ENCODE measurements at regions not wholly inside any gene's neighbourhood (a gene's known extent, or its start where the extent isn't known, plus 50 kb on each side); places are given as distances from the start of the nearest gene placed in this dataset.

DNA sequence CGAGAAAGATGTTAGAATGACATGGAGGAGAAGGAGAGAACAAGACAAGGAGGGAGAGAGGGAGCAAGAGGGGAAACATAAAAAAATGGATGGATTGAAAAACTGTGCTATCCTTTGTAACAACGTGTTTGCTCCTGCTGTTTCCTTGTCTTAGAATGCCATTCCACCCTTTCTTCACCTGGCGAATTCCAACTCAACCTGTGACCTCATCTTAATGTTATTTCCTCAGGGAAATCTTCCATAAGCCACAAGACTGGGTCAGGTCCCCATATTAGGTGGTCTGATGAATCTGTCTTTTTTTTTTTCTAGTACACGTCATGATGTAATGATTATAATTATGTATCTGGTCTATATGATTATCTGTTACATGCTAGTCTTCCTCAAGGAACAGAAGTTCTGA is 195.0 kb upstream of the MAF start:
- ATAC-seq, result no peak
- TF ChIP-seq, protein P1, sequence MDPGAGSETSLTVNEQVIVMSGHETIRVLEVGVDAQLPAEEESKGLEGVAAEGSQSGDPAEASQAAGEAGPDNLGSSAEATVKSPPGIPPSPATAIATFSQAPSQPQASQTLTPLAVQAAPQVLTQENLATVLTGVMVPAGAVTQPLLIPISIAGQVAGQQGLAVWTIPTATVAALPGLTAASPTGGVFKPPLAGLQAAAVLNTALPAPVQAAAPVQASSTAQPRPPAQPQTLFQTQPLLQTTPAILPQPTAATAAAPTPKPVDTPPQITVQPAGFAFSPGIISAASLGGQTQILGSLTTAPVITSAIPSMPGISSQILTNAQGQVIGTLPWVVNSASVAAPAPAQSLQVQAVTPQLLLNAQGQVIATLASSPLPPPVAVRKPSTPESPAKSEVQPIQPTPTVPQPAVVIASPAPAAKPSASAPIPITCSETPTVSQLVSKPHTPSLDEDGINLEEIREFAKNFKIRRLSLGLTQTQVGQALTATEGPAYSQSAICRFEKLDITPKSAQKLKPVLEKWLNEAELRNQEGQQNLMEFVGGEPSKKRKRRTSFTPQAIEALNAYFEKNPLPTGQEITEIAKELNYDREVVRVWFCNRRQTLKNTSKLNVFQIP (CRISPR knock-in tag; IDR thresholded peaks at IDR 0.05; ENCODE audit: borderline replicate concordance, low read depth), result no peak
- TF ChIP-seq, protein P2, sequence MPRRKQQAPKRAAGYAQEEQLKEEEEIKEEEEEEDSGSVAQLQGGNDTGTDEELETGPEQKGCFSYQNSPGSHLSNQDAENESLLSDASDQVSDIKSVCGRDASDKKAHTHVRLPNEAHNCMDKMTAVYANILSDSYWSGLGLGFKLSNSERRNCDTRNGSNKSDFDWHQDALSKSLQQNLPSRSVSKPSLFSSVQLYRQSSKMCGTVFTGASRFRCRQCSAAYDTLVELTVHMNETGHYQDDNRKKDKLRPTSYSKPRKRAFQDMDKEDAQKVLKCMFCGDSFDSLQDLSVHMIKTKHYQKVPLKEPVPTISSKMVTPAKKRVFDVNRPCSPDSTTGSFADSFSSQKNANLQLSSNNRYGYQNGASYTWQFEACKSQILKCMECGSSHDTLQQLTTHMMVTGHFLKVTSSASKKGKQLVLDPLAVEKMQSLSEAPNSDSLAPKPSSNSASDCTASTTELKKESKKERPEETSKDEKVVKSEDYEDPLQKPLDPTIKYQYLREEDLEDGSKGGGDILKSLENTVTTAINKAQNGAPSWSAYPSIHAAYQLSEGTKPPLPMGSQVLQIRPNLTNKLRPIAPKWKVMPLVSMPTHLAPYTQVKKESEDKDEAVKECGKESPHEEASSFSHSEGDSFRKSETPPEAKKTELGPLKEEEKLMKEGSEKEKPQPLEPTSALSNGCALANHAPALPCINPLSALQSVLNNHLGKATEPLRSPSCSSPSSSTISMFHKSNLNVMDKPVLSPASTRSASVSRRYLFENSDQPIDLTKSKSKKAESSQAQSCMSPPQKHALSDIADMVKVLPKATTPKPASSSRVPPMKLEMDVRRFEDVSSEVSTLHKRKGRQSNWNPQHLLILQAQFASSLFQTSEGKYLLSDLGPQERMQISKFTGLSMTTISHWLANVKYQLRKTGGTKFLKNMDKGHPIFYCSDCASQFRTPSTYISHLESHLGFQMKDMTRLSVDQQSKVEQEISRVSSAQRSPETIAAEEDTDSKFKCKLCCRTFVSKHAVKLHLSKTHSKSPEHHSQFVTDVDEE (CRISPR knock-in tag; IDR thresholded peaks at IDR 0.05), result no peak
- no peak for TF ChIP-seq PPARA (CRISPR knock-in tag; IDR thresholded peaks at IDR 0.05; ENCODE audit: borderline replicate concordance)
- TF ChIP-seq ZC3H10 (CRISPR knock-in tag; IDR thresholded peaks at IDR 0.05), result no peak
- no peak for TF ChIP-seq ZNF70 (CRISPR knock-in tag; IDR thresholded peaks at IDR 0.05)
- no peak for TF ChIP-seq GLIS3 (CRISPR knock-in tag; IDR thresholded peaks at IDR 0.05)
- no peak for TF ChIP-seq ESRRG (CRISPR knock-in tag; IDR thresholded peaks at IDR 0.05)
- TF ChIP-seq RARB (CRISPR knock-in tag; IDR thresholded peaks at IDR 0.05), result no peak
- TF ChIP-seq SNAI2 (CRISPR knock-in tag; IDR thresholded peaks at IDR 0.05), result no peak
- no peak for TF ChIP-seq ZFP30 (CRISPR knock-in tag; IDR thresholded peaks at IDR 0.05)
- TF ChIP-seq OSR1 (CRISPR knock-in tag; IDR thresholded peaks at IDR 0.05), result no peak
- no peak for TF ChIP-seq ISL1 (CRISPR knock-in tag; IDR thresholded peaks at IDR 0.05)
- TF ChIP-seq CSDC2 (CRISPR knock-in tag; IDR thresholded peaks at IDR 0.05), result no peak
- TF ChIP-seq ZFP3 (CRISPR knock-in tag; IDR thresholded peaks at IDR 0.05), result no peak
- TF ChIP-seq, protein P3, sequence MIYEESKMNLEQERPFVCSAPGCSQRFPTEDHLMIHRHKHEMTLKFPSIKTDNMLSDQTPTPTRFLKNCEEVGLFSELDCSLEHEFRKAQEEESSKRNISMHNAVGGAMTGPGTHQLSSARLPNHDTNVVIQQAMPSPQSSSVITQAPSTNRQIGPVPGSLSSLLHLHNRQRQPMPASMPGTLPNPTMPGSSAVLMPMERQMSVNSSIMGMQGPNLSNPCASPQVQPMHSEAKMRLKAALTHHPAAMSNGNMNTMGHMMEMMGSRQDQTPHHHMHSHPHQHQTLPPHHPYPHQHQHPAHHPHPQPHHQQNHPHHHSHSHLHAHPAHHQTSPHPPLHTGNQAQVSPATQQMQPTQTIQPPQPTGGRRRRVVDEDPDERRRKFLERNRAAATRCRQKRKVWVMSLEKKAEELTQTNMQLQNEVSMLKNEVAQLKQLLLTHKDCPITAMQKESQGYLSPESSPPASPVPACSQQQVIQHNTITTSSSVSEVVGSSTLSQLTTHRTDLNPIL (CRISPR knock-in tag; IDR thresholded peaks at IDR 0.05; ENCODE audit: low read depth), result no peak
- no peak for TF ChIP-seq ARNTL (CRISPR knock-in tag; IDR thresholded peaks at IDR 0.05; ENCODE audit: borderline replicate concordance, low read depth)
- no peak for TF ChIP-seq BACH2 (CRISPR knock-in tag; IDR thresholded peaks at IDR 0.05; ENCODE audit: borderline replicate concordance)
- TF ChIP-seq, protein P4, sequence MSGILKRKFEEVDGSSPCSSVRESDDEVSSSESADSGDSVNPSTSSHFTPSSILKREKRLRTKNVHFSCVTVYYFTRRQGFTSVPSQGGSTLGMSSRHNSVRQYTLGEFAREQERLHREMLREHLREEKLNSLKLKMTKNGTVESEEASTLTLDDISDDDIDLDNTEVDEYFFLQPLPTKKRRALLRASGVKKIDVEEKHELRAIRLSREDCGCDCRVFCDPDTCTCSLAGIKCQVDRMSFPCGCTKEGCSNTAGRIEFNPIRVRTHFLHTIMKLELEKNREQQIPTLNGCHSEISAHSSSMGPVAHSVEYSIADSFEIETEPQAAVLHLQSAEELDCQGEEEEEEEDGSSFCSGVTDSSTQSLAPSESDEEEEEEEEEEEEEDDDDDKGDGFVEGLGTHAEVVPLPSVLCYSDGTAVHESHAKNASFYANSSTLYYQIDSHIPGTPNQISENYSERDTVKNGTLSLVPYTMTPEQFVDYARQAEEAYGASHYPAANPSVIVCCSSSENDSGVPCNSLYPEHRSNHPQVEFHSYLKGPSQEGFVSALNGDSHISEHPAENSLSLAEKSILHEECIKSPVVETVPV (CRISPR knock-in tag; IDR thresholded peaks at IDR 0.05), result no peak
- TF ChIP-seq TOX (CRISPR knock-in tag; IDR thresholded peaks at IDR 0.05; ENCODE audit: borderline replicate concordance), result no peak

DNA sequence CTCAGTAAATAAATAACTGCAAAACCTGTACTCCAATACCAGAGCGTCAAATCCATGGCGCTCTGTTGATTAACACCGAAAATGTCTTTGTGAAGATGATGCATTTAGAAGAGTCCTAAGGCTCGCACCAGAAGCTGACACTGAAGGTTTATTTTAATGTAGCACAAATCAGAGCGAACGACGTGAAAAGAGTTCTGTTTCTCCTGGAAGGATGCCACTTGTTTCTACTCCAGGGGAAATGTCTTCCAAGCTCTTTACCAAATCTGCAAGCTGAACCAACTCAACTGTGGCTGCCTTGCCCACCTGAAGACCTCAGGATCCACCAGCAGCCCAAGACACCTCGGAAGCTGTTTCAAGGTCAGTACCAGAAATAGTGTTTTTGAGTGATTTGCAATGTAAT is 194.4 kb upstream of the MAF start:
- no peak for TF ChIP-seq ESRRG (CRISPR knock-in tag; IDR thresholded peaks at IDR 0.05)
- no peak for TF ChIP-seq RARB (CRISPR knock-in tag; IDR thresholded peaks at IDR 0.05)
- TF ChIP-seq, protein P4 (CRISPR knock-in tag; IDR thresholded peaks at IDR 0.05), result no peak
- TF ChIP-seq TCF4 (CRISPR knock-in tag; IDR thresholded peaks at IDR 0.05; ENCODE audit: borderline replicate concordance), result no peak
- no peak for TF ChIP-seq BACH2 (CRISPR knock-in tag; IDR thresholded peaks at IDR 0.05; ENCODE audit: borderline replicate concordance)
- TF ChIP-seq, protein P3 (CRISPR knock-in tag; IDR thresholded peaks at IDR 0.05; ENCODE audit: low read depth), result no peak
- TF ChIP-seq GLIS3 (CRISPR knock-in tag; IDR thresholded peaks at IDR 0.05), result no peak
- TF ChIP-seq ZFP30 (CRISPR knock-in tag; IDR thresholded peaks at IDR 0.05), result no peak
- no peak for TF ChIP-seq ZNF70 (CRISPR knock-in tag; IDR thresholded peaks at IDR 0.05)
- TF ChIP-seq PPARA (CRISPR knock-in tag; IDR thresholded peaks at IDR 0.05; ENCODE audit: borderline replicate concordance), result no peak
- no peak for TF ChIP-seq ISL1 (CRISPR knock-in tag; IDR thresholded peaks at IDR 0.05)
- no peak for TF ChIP-seq CSDC2 (CRISPR knock-in tag; IDR thresholded peaks at IDR 0.05)
- TF ChIP-seq ZNF8 (CRISPR knock-in tag; IDR thresholded peaks at IDR 0.05), result no peak
- no peak for ATAC-seq
